ENCODE measurements at regions not wholly inside any gene's neighbourhood (a gene's known extent, or its start where the extent isn't known, plus 50 kb on each side); places are given as distances from the start of the nearest gene placed in this dataset.

GRCh38 chr6:92110403-92110802 is 1309.0 kb downstream of the EPHA7 start:
- Histone ChIP-seq H3K9ac (ENCODE audit: low read depth in 1 of 2, low read length in 2 of 2) (no peak overlapping the region), H3K4me1 (ENCODE audit: control insufficient read depth in 4 of 4, insufficient read depth in 4 of 4, low read length in 3 of 4) (no peaks in the 10 kb centered on the region), H3K27me3 (ENCODE audit: control insufficient read depth in 4 of 4, insufficient read depth in 4 of 4, low read length in 3 of 4) (no peaks in the 10 kb centered on the region), H3K4me3 (ENCODE audit: low read depth in 1 of 3, low read length in 3 of 3) (no peak overlapping the region), H3K36me3 (ENCODE audit: control insufficient read depth in 4 of 4, insufficient read depth in 3 of 4, low read depth in 1 of 4, low read length in 3 of 4) (no peaks in the 10 kb centered on the region), H3K9me3 (ENCODE audit: control insufficient read depth in 4 of 4, low read length in 3 of 4) (peaks cover 0 to 2% (median 0%) of the 10 kb centered on the region in 4 donors), H3K27ac (ENCODE audit: low read depth in 1 of 2, low read length in 2 of 2) (no peak overlapping the region)
- TF ChIP-seq FOXA2 (IDR thresholded peaks at IDR 0.05) (no peak), SP1 (IDR thresholded peaks at IDR 0.05) (no peak), FOXA1 (IDR thresholded peaks at IDR 0.05) (no peak), EGR1 (IDR thresholded peaks at IDR 0.05; ENCODE audit: low read depth in 2 of 2) (no peak), MAX (IDR thresholded peaks at IDR 0.05) (no peak), NR2F2 (IDR thresholded peaks at IDR 0.05) (no peak), HNF4G (IDR thresholded peaks at IDR 0.05) (no peak), HNF4A (conservative IDR thresholded peaks at IDR 0.05) (no peak), YY1 (IDR thresholded peaks at IDR 0.05) (no peak), JUND (IDR thresholded peaks at IDR 0.05) (no peak), REST (IDR thresholded peaks at IDR 0.05) (no peak), GABPA (IDR thresholded peaks at IDR 0.05 in 1 of 2, conservative IDR thresholded peaks at IDR 0.05 in 1 of 2) (no peak), TAF1 (conservative IDR thresholded peaks at IDR 0.05) (no peak), RXRA (IDR thresholded peaks at IDR 0.05) (no peak), ZBTB33 (IDR thresholded peaks at IDR 0.05) (no peak), CTCF (IDR thresholded peaks at IDR 0.05; ENCODE audit: low read depth, low read length, missing input control) (no peak)
- 40% methylated on average over 4 of the region's 4 CpGs for WGBS
- DNase-seq (ENCODE audit: low spot score) = no peak

- Histone ChIP-seq H3K36me3 (ENCODE audit: control insufficient read depth in 4 of 4, insufficient read depth in 3 of 4, low read depth in 1 of 4, low read length in 3 of 4) (no peaks in the 10 kb centered on the region), H3K4me3 (ENCODE audit: low read depth in 1 of 3, low read length in 3 of 3) (no peak overlapping the region), H3K9me3 (ENCODE audit: control insufficient read depth in 4 of 4, low read length in 3 of 4) (peaks cover 0 to 2% (median 0%) of the 10 kb centered on the region in 4 donors), H3K4me1 (ENCODE audit: control insufficient read depth in 4 of 4, insufficient read depth in 4 of 4, low read length in 3 of 4) (no peaks in the 10 kb centered on the region), H3K27ac (ENCODE audit: low read depth in 1 of 2, low read length in 2 of 2) (no peak overlapping the region), H3K27me3 (ENCODE audit: control insufficient read depth in 4 of 4, insufficient read depth in 4 of 4, low read length in 3 of 4) (no peaks in the 10 kb centered on the region), H3K9ac (ENCODE audit: low read depth in 1 of 2, low read length in 2 of 2) (no peak overlapping the region)
- no peak for DNase-seq (ENCODE audit: low spot score)
- WGBS = 61% methylated on average over 5 of the region's 5 CpGs
- no peak for TF ChIP-seq HNF4G (IDR thresholded peaks at IDR 0.05)
These were observed 1309.4 kb downstream of the EPHA7 start for GRCh38 chr6:92109956-92110355.

Measured in liver (tissue), 8 donors.